GM10248 (cell line): ENCODE measurements at regions not wholly inside any gene's neighbourhood (a gene's known extent, or its start where the extent isn't known, plus 50 kb on each side); places are given as distances from the start of the nearest gene placed in this dataset.
A peak's percentile ranks its signal among the peaks of the same experiment; 100 is the strongest.

Source experiments
- CTCF ChIA-PET: fragments of 300-600 bp; sonication (Branson Sonifier 250); formaldehyde crosslinking; extraction: SDS; loops from one replicate; lab custom pipeline; 2021; ENCODE audit warnings: antibody characterized with exemption; lab: Yijun Ruan, JAX
- POLR2A ChIA-PET: fragments of 350-650 bp; sonication (Branson Sonifier 250); formaldehyde crosslinking; extraction: SDS; loops from one replicate; lab custom pipeline; 2020; ENCODE audit warnings: antibody characterized with exemption; lab: Yijun Ruan, JAX
- DNase-seq: peaks from one replicate; pipeline ENCODE4 v3.0.0; 2012; ENCODE audit errors: extremely low spot score
- TF ChIP-seq, protein P1 (sequence below): IDR thresholded peaks from 2 replicates; pipeline ENCODE4 v1.5.1; 2012; ENCODE audit warnings: mild to moderate bottlenecking, low read depth; ENCODE audit errors: extremely low read depth, missing control alignments, control extremely low read depth

DNA sequence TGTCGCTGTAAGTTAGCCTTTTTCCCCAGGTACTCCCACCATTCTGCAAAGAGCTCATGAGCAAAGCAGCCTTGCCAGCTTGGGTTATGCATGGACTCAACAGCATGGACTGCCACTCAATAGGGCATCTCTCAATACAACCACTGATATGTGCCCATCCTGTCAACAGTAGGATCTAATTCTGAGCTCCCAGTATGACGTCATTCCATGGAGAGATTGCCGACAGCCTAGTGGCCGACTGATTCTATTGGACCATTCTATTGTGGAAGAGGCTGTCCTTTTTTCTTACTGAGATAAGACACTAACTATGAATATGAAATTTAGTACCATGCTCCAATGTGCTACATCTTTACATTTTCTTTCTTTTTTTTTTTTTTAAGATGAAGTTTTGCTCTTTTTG, 2389.0 kb upstream of the AGA start:
- no peak for DNase-seq
- CTCF ChIA-PET, result interaction anchor here (1.3 kb wide), 1 partner anchor 36 kb away, joined by 3 read pairs; no protein-coding TSS in a partner anchor
- TF ChIP-seq, protein P1, sequence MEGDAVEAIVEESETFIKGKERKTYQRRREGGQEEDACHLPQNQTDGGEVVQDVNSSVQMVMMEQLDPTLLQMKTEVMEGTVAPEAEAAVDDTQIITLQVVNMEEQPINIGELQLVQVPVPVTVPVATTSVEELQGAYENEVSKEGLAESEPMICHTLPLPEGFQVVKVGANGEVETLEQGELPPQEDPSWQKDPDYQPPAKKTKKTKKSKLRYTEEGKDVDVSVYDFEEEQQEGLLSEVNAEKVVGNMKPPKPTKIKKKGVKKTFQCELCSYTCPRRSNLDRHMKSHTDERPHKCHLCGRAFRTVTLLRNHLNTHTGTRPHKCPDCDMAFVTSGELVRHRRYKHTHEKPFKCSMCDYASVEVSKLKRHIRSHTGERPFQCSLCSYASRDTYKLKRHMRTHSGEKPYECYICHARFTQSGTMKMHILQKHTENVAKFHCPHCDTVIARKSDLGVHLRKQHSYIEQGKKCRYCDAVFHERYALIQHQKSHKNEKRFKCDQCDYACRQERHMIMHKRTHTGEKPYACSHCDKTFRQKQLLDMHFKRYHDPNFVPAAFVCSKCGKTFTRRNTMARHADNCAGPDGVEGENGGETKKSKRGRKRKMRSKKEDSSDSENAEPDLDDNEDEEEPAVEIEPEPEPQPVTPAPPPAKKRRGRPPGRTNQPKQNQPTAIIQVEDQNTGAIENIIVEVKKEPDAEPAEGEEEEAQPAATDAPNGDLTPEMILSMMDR, result no peak
- POLR2A ChIA-PET, result no interaction called here

- DNase-seq, result no peak
- TF ChIP-seq, protein P1, result no peak
- ChIA-PET POLR2A (no interaction called here), CTCF (no interaction called here)
Observed at GRCh38 chr4:179836179-179837075, 2394.2 kb upstream of the AGA start.

DNA sequence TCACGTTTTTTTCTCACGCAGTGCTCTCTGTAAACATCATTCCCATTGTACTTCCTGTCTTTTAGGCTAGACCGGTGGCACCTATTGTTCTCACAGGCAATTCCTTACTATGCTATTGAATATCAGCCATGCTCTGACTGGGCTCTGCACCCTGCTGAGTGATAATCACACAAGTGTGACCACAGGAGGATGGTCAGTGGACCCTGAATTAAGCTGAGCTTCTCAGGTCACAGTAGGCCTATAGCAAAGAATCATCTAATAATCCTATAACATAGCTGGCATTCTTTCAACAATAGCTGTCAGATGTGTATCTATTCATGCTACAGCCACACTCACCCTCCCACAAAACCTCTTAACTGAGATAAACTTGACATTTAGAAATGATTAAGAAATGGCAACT, 2399.8 kb upstream of the TENM3 start:
- POLR2A ChIA-PET, result no interaction called here
- TF ChIP-seq, protein P1, result no peak
- no peak for DNase-seq
- CTCF ChIA-PET, result interaction anchor here (1.1 kb wide), 1 partner anchor 10 kb away, joined by 3 read pairs; no protein-coding TSS in a partner anchor

GRCh38 chr4:179855469-179855868, 2387.7 kb upstream of the TENM3 start:
- TF ChIP-seq, protein P1, result no peak
- POLR2A ChIA-PET, result no interaction called here
- CTCF ChIA-PET, result interaction anchor here (1.2 kb wide), 1 partner anchor 12 kb away, joined by 3 read pairs; no protein-coding TSS in a partner anchor
- no peak for DNase-seq

DNA sequence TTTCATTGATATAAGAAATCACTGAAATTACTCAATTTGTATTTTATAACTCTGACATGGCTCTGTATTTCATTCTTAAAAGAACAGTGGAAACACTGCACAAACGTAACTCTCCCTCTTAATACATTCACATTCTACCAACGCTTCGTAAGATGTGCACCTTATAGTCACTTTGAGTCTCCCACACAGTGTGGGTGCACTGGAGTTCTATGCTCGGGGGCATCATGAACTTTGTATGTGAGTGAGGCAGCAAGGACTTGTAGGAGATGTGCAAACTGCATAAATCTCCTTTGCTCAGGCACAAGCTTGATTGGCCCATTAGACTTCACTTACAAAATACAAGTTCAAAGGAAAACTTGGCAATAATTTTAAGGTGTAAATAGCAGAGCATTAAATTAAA, 2385.0 kb upstream of the TENM3 start:
- CTCF ChIA-PET, result interaction anchor here (0.7 kb wide), 1 partner anchor 9 kb away, joined by 3 read pairs; no protein-coding TSS in a partner anchor
- no peak for DNase-seq
- POLR2A ChIA-PET, result no interaction called here
- TF ChIP-seq, protein P1, result no peak

DNA sequence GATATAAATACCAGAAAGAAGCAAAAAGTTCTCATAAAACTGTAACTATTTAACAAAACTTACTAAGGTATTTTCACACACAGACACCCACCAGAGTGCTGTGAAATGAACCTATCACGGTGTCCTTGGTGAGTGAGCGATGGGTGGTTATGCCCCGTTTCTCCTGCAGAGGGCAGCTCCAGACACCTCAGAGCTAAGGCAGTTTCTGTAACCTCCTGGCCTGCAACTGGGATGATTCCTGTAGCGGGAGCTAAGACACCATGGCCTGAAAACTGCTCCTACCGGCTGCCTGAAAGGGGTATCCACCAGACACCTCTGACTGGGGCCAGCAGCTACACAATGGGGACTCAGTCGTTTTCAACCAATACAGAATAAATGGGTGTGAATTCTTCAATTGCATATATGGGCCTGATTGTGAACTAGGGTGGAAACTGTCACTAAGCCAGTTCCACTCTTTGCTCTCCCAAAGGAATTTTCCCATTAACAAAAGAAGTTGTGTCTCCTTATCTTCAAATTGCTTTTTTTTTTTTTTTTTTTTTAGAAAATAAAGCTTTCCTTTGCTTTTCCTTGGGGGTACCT, 2375.8 kb upstream of the TENM3 start:
- DNase-seq, result peak; percentile 56
- ChIA-PET POLR2A (no interaction called here), CTCF (interaction anchor here (0.6 to 3.3 kb wide), 16 partner anchors 9 to 806 kb away, joined by 3 to 21 read pairs (median 3); no protein-coding TSS in a partner anchor)
- TF ChIP-seq, protein P1, result peak; percentile 81
